ENCODE measurements at regions not wholly inside any gene's neighbourhood (a gene's known extent, or its start where the extent isn't known, plus 50 kb on each side); places are given as distances from the start of the nearest gene placed in this dataset.

DNA sequence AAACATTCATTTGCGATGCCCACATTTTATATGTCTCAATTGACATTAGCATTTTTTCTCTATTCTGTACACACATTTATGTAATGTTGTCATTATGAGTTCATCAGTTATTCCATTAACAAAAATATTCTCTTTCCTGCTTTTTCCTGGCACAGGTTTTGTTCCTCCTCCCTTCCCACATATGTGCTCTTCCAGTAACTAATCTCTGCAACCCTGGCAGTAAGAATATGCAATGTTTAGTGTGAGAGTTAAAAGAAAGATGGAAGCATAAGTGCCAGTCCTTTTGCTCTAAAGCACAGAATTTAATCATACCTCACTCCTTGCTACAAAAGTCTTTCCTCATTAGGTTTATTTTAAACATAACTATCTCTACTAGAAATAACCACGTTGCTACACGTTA lies 155.8 kb upstream of the ERBB4 start:
- POLR2A ChIA-PET = no interaction called here
- DNase-seq (ENCODE audit: low read depth, low spot score) = no peak
- CTCF ChIA-PET = no interaction called here
- H3K4me3 ChIP-seq (ENCODE audit: low read depth, low read length) = no peak overlapping the region
- TF ChIP-seq, protein P1, sequence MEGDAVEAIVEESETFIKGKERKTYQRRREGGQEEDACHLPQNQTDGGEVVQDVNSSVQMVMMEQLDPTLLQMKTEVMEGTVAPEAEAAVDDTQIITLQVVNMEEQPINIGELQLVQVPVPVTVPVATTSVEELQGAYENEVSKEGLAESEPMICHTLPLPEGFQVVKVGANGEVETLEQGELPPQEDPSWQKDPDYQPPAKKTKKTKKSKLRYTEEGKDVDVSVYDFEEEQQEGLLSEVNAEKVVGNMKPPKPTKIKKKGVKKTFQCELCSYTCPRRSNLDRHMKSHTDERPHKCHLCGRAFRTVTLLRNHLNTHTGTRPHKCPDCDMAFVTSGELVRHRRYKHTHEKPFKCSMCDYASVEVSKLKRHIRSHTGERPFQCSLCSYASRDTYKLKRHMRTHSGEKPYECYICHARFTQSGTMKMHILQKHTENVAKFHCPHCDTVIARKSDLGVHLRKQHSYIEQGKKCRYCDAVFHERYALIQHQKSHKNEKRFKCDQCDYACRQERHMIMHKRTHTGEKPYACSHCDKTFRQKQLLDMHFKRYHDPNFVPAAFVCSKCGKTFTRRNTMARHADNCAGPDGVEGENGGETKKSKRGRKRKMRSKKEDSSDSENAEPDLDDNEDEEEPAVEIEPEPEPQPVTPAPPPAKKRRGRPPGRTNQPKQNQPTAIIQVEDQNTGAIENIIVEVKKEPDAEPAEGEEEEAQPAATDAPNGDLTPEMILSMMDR (IDR thresholded peaks at IDR 0.05; ENCODE audit: insufficient read depth, low read length, missing control alignments) = no peak

DNA sequence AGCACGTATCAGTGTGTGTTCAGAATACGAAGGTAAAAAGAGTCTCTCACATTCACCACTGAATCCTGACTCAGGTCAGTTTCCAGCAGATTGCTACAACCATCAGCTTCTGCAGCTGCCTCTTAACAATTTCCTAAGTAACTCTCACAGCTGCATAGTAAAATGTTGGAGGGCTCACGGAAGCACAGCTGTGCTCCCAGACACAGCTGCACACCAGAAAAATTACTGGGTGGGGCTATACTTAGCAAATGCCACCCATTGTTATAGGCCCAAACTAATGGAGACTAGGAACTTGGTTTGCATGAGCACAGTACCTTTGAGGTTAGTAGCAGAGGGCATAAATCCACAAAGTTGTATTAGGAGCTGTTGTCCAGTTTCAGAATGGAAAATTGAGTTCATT lies 153.9 kb upstream of the ERBB4 start:
- TF ChIP-seq, protein P1 (IDR thresholded peaks at IDR 0.05; ENCODE audit: insufficient read depth, low read length, missing control alignments) = no peak
- no peak overlapping the region for H3K4me3 ChIP-seq (ENCODE audit: low read depth, low read length)
- DNase-seq (ENCODE audit: low read depth, low spot score) = no peak
- ChIA-PET CTCF (interaction anchor here (1.0 to 1.9 kb wide), 5 partner anchors 9 to 462 kb away, joined by 3 to 11 read pairs (median 4); partner anchors contain the start of gene IKZF2), POLR2A (interaction anchor here (0.7 kb wide), 1 partner anchor 80 kb away, joined by 3 read pairs; no protein-coding TSS in a partner anchor)

GRCh38 chr2:212686285-212686895 lies 147.8 kb upstream of the ERBB4 start:
- POLR2A ChIA-PET = no interaction called here
- TF ChIP-seq, protein P1 (IDR thresholded peaks at IDR 0.05; ENCODE audit: insufficient read depth, low read length, missing control alignments) = peak; percentile 68
- CTCF ChIA-PET = interaction anchor here (0.6 to 2.7 kb wide), 16 partner anchors 11 to 566 kb away, joined by 3 to 28 read pairs (median 4); partner anchors contain the start of gene IKZF2
- peak; percentile 5 for DNase-seq (ENCODE audit: low read depth, low spot score)
- no peak overlapping the region for H3K4me3 ChIP-seq (ENCODE audit: low read depth, low read length)

DNA sequence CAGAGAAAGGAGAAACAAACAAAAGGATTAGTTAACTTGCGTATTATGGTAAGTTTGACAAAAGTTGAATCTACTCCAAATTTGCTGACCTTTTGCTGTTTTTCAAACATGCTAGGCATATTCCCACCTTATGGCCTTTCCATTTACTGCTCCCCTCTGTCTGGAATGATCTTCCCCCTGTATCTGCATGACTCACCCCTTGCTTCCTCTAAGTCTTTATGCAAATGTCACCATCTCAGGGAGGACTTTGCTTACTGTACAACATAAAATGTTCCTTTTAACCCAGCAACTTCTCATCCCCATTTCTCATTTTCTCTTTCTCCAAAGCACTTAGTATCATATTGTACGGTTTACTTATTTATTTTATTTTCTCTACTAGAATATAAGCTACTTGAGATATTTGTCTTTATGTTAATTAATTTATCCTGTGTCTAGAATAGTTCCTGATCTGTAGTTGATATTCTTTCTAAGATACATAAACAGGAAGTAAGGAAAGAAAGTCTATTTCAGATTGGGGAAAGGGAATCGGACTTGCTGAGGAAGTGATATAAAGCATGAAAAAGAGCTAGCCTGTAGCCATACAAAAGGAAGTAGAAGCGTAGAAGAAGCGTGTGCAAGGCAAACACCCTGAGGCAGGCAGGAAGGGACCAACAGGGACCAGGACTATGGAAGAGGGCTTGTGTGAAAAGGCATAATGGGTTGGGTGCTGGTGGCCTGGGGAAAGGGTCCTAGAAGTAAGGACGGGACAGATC lies 144.9 kb upstream of the ERBB4 start:
- ChIA-PET CTCF (interaction anchor here (1.0 to 1.8 kb wide), 4 partner anchors 9 to 473 kb away, joined by 3 to 9 read pairs (median 4); no protein-coding TSS in a partner anchor), POLR2A (no interaction called here)
- H3K4me3 ChIP-seq (ENCODE audit: low read depth, low read length) = no peak overlapping the region
- TF ChIP-seq, protein P1 (IDR thresholded peaks at IDR 0.05; ENCODE audit: insufficient read depth, low read length, missing control alignments) = no peak
- no peak for DNase-seq (ENCODE audit: low read depth, low spot score)

DNA sequence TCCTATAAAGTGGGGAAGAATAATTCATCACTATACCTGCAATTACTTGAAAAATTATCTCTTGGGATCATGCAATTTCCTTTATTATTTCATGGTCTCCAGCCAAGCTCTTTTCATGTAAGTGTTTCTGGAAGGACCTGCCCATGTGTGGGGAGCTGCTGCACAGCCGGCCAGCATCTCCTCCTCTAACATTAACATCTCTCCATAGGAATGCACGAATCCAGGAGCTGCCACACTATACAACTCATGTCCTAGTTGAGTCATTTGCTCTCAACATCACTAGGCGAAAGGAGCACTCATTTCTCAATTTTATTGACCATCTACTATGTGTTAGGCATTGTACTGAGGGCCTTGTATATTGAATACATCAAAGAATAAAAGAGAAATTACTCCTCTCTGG lies 144.3 kb upstream of the ERBB4 start:
- H3K4me3 ChIP-seq (ENCODE audit: low read depth, low read length) = no peak overlapping the region
- DNase-seq (ENCODE audit: low read depth, low spot score) = no peak
- ChIA-PET POLR2A (no interaction called here), CTCF (interaction anchor here (1.0 to 1.7 kb wide), 2 partner anchors 10 to 473 kb away, joined by 3 to 5 read pairs; no protein-coding TSS in a partner anchor)
- TF ChIP-seq, protein P1 (IDR thresholded peaks at IDR 0.05; ENCODE audit: insufficient read depth, low read length, missing control alignments) = no peak

DNA sequence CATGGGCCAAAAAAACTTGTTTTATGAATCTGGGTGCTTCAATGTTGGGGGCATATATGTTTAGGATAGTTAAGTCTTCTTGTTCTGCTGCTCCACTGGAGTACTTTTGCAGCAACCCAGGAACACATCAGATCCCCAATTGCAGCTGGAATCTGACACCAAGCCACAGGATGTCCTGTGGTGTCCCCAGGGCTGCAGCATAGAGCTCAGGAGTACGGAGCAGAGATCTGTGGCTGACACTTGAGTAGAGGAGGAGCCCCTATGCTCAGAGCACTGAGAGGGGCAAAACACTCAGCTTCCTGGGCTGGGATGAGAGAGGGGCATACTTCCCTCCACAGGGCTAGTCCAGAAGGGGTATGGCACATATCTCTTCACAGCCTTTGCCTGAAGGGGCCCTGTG lies 138.9 kb upstream of the ERBB4 start:
- H3K4me3 ChIP-seq (ENCODE audit: low read depth, low read length) = no peak overlapping the region
- ChIA-PET CTCF (no interaction called here), POLR2A (no interaction called here)
- DNase-seq (ENCODE audit: low read depth, low spot score) = no peak
- TF ChIP-seq, protein P1 (IDR thresholded peaks at IDR 0.05; ENCODE audit: insufficient read depth, low read length, missing control alignments) = no peak

All from AG04449 (cell line).